Mucosa of descending colon (tissue), 3 donors: ENCODE measurements at regions not wholly inside any gene's neighbourhood (a gene's known extent, or its start where the extent isn't known, plus 50 kb on each side); places are given as distances from the start of the nearest gene placed in this dataset.

Source experiments
- ATAC-seq: fragments of 200-7000 bp; cut with Tn5 transposase; one replicate; pipeline ENCODE4 v1.9.1; 2020; ENCODE audit warnings: mild to moderate bottlenecking, moderate library complexity
- DNase-seq, 3 donors: peaks; one replicate each; pipeline ENCODE4 v3.0.0-alpha.2; 2020
- H3K36me3 ChIP-seq: fragments of 200-600 bp; one replicate; pipeline ENCODE4 v1.8.0; 2021; ENCODE audit warnings: low read depth, mild to moderate bottlenecking
- H3K4me1 ChIP-seq: fragments of 200-600 bp; one replicate; pipeline ENCODE4 v1.8.0; 2021; ENCODE audit warnings: low read depth, mild to moderate bottlenecking
- H3K4me3 ChIP-seq: fragments of 200-600 bp; one replicate; pipeline ENCODE4 v1.8.0; 2021; ENCODE audit warnings: mild to moderate bottlenecking
- H3K9me3 ChIP-seq: fragments of 200-600 bp; one replicate; pipeline ENCODE4 v1.8.0; 2021; ENCODE audit warnings: mild to moderate bottlenecking
- CTCF ChIP-seq: fragments of 200-600 bp; IDR thresholded peaks from one replicate; pipeline ENCODE4 v1.8.0; 2022; ENCODE audit warnings: antibody characterized with exemption, mild to moderate bottlenecking
- intact Hi-C, 2 donors: fragments of 100-400 bp; cut with DNase I in 1 of 2; cut with micrococcal nuclease in 1 of 2; formaldehyde crosslinking; loops; one replicate each; pipeline versions ENCODE4 v1.11.0 to v1.11.1; 2022; cut with DNase I, micrococcal nuclease
- donor health status: DM: no; HTN: no; CAD: no; lungs with moderate emphysema.
- donor health status: DM: no; HTN: no; CAD: no.
- donor health status: DM: no; HTN: yes; CAD: no.

GRCh38 chr1:209215826-209216225 is 367.7 kb upstream of the CAMK1G start:
- intact Hi-C loops = no loop called here
- H3K9me3 ChIP-seq = no peaks in the 10 kb centered on the region
- DNase-seq (no peak), ATAC-seq (no peak)
- TF ChIP-seq CTCF = no peak
- no peaks in the 10 kb centered on the region for H3K36me3 ChIP-seq
- H3K4me3 ChIP-seq = no peak overlapping the region
- no peaks in the 10 kb centered on the region for H3K4me1 ChIP-seq

GRCh38 chr1:209218113-209218512 is 365.4 kb upstream of the CAMK1G start:
- Histone ChIP-seq H3K36me3 (no peaks in the 10 kb centered on the region), H3K4me3 (no peak overlapping the region), H3K9me3 (no peaks in the 10 kb centered on the region), H3K4me1 (no peaks in the 10 kb centered on the region)
- no peak for DNase-seq
- ATAC-seq = no peak
- intact Hi-C loops = no loop called here
- TF ChIP-seq CTCF = no peak

GRCh38 chr1:209218981-209219380 is 364.5 kb upstream of the CAMK1G start:
- Histone ChIP-seq H3K9me3 (no peaks in the 10 kb centered on the region), H3K4me3 (no peak overlapping the region), H3K36me3 (no peaks in the 10 kb centered on the region), H3K4me1 (no peaks in the 10 kb centered on the region)
- no peak for TF ChIP-seq CTCF
- intact Hi-C loops = no loop called here
- DNase-seq (no peak), ATAC-seq (no peak)

- Histone ChIP-seq H3K4me1 (no peaks in the 10 kb centered on the region), H3K9me3 (no peaks in the 10 kb centered on the region), H3K36me3 (no peaks in the 10 kb centered on the region), H3K4me3 (no peak overlapping the region)
- ATAC-seq (no peak), DNase-seq (no peak)
- TF ChIP-seq CTCF = no peak
- intact Hi-C loops = no loop called here
Observed at GRCh38 chr1:209219791-209220524, 363.6 kb upstream of the CAMK1G start.

GRCh38 chr1:209222826-209223225 is 360.7 kb upstream of the CAMK1G start:
- H3K4me1 ChIP-seq = no peaks in the 10 kb centered on the region
- DNase-seq (no peak), ATAC-seq (no peak)
- intact Hi-C loops = no loop called here
- H3K4me3 ChIP-seq = no peak overlapping the region
- no peaks in the 10 kb centered on the region for H3K36me3 ChIP-seq
- H3K9me3 ChIP-seq = no peaks in the 10 kb centered on the region
- no peak for TF ChIP-seq CTCF

GRCh38 chr1:209223791-209224190 is 359.7 kb upstream of the CAMK1G start:
- Histone ChIP-seq H3K9me3 (no peaks in the 10 kb centered on the region), H3K4me3 (no peak overlapping the region), H3K36me3 (no peaks in the 10 kb centered on the region), H3K4me1 (no peaks in the 10 kb centered on the region)
- ATAC-seq (no peak), DNase-seq (no peak)
- intact Hi-C loops = no loop called here
- no peak for TF ChIP-seq CTCF
